AG09319 (cell line): ENCODE measurements at regions not wholly inside any gene's neighbourhood (a gene's known extent, or its start where the extent isn't known, plus 50 kb on each side); places are given as distances from the start of the nearest gene placed in this dataset.

ENCODE experiments used
- DNase-seq: peaks from one replicate; pipeline ENCODE4 v3.0.0-alpha.2; 2010; ENCODE audit warnings: low read depth; ENCODE audit errors: extremely low read depth
- TF ChIP-seq, protein P1 (sequence below): IDR thresholded peaks from 2 replicates; pipeline ENCODE4 v1.5.1; 2011; ENCODE audit warnings: low read depth, mild to moderate bottlenecking, inconsistent platforms, low read length, moderate library complexity

DNA sequence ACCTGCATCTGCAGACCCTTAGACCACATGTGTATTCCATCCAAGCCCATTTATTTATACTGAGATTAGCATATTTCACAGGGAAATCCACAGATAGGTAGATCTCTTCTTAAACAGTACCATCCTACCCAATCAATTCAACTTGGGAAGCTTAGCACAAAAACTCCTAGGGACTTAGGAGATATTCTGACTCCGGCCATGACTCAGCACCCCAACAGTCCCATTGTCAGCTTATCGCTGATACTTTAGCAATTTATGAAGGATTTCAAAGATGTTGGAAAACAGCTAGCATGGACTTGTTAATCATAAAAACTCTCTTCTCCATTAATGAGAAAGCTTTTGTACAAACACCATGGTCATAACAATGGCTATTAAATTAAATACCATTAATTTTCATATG lies 236.2 kb upstream of the PREP start:
- TF ChIP-seq, protein P1, sequence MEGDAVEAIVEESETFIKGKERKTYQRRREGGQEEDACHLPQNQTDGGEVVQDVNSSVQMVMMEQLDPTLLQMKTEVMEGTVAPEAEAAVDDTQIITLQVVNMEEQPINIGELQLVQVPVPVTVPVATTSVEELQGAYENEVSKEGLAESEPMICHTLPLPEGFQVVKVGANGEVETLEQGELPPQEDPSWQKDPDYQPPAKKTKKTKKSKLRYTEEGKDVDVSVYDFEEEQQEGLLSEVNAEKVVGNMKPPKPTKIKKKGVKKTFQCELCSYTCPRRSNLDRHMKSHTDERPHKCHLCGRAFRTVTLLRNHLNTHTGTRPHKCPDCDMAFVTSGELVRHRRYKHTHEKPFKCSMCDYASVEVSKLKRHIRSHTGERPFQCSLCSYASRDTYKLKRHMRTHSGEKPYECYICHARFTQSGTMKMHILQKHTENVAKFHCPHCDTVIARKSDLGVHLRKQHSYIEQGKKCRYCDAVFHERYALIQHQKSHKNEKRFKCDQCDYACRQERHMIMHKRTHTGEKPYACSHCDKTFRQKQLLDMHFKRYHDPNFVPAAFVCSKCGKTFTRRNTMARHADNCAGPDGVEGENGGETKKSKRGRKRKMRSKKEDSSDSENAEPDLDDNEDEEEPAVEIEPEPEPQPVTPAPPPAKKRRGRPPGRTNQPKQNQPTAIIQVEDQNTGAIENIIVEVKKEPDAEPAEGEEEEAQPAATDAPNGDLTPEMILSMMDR = no peak
- no peak for DNase-seq

DNA sequence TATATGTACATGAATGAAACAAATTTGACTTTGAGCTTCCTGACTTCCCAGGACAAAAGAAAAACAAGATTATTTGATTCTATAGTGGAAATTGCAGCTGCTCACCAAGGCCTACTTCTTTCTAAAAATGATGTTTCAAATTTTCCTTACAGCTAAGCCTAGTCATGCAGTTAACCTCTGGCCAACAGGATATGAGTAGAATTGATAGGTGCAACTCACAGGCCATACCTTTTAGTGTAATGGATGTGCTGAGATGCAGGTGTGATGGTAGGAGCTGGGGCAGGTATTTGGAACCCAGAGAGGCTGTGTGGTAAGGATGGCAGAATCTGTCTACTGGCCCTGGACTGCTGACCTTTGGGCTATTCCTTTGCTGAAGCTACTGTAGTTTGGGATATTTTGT lies 230.9 kb upstream of the PREP start:
- DNase-seq = no peak
- TF ChIP-seq, protein P1 = no peak

DNA sequence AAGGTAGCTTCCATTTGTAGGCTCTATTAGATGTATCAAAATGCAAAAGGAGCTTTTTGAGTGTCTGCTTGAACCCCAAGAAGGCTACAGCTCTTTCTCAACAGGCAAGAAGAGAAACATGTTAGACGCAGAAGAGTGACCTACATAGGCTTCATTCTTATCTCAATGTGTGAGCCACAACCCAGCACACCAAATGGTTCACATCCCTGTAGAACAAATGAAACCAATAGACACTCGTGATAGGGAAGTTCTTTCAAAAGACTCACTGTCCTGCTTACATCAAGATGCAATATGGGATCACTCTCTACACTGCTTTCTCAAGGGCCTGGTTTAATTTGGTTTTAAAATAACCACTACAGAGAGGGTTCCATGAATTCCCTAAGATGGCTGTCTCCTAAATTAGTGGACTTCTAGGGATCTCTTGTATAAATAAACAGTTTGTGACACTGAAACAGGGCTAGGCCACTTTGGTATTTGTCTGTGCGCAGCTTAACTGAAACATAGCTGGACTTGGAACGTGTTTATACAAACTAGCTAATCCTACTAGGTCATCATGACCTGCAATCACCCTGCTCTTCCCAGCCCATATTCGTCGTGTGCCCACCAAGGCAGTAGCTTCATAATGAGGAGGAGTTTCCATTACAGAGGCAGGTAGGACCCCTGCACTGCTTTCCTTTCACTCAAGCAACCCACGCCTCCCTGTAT lies 225.4 kb upstream of the PREP start:
- no peak for DNase-seq
- TF ChIP-seq, protein P1 = no peak

DNA sequence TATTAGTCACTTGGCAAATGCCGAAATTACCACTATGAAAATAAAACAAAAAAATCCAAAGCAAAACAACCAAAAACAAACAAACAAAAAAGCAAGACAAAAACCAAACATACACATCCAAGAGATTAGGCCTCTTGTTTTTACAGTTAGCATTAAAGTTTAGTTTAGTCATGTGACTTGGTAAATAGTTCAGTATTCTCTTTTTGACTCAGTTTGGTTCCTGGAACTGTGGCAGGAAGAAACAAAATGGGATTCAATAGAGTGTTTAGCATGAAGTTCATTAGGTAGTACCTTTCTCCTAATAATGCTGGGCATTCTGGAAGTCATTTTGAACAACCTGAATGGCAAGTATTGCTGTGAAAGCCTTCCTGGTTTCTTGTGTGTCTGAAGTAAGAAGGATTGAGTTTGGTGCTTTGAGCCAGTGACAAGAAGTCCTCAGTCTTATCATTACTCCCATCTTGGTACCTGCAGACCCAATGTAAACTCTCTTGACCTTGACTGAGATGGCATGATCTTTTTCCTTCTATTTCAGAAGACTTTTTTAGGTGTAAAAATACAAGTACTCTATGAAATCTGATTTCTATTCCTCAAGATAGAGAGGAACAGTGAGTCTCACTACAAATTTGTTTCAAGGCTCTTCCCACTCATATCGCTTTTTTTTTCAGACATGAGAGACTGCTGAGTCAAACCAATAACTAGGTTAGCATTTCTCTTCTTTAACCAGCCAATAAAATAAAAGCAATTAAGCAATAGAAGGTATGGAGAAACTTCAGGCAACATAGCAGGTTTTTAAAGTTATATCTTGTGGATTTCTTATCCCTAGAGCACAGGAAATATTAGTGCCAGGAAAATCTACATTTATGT lies 223.6 kb upstream of the PREP start:
- TF ChIP-seq, protein P1 = no peak
- no peak for DNase-seq

DNA sequence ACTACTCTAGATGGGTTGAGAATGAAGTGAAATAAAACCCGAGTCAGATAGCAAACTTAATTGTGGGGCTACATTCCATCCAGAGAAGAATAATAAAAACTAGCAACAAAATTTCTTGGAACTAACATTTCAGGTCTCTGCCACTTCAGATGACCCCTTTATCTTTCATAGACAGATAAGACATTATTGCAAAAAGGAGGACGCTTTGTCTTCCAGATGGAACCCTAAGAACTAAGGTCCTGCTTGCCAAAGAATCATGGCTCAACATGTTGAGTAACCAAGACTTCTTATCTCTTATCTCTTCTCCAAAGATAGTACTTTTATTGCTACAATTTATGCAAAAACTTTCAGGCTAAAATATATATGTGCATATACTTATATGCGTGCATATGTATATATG lies 221.1 kb upstream of the PREP start:
- TF ChIP-seq, protein P1 = no peak
- DNase-seq = no peak

DNA sequence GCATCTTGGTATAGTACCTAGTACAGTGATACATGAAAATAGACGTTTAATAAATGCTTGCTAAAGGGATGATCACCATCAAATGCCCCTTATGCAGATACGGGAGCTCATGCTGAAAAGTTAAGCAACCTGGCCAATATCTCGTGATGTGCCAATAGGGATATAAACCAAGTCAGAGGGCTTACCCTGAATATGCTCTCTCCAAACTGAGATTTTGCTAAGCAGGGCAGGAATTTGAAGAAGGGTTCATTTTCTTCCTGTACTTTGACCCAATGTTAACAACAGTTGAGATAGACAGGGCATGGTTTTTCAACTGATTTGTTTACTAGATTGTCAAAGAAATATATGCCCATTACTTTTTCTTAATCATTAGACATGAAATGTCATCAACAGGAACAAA lies 219.3 kb upstream of the PREP start:
- no peak for DNase-seq

More for the DNA sequence above, 219.3 kb upstream of the PREP start:
- TF ChIP-seq, protein P1 = no peak
